H1 (cell line): ENCODE measurements at regions not wholly inside any gene's neighbourhood (a gene's known extent, or its start where the extent isn't known, plus 50 kb on each side); places are given as distances from the start of the nearest gene placed in this dataset.

Experiments used
- BCL11A ChIP-seq, 2 experiments: IDR thresholded peaks; one replicate each; pipeline ENCODE4 v1.6.1; 2011; ENCODE audit warnings: low read depth in 2 of 2, low read length in 2 of 2, mild to moderate bottlenecking in 2 of 2
- CHD1 ChIP-seq: IDR thresholded peaks from 2 replicates; pipeline ENCODE4 v1.6.1; 2012; ENCODE audit warnings: low read depth, low read length, improper control_type of control experiment
- SP2 ChIP-seq: IDR thresholded peaks from 2 replicates; pipeline ENCODE4 v1.6.1; 2012; ENCODE audit warnings: mild to moderate bottlenecking, low read length, inconsistent platforms

- TF ChIP-seq CHD1 (no peak), SP2 (no peak), BCL11A (IDR thresholded peaks at IDR 0.05; ENCODE audit: low read depth in 2 of 2, low read length in 2 of 2) (no peak)
Observed at GRCh38 chr14:85106506-85106905, 423.4 kb upstream of the FLRT2 start (continued).
